ENCODE measurements at regions not wholly inside any gene's neighbourhood (a gene's known extent, or its start where the extent isn't known, plus 50 kb on each side); places are given as distances from the start of the nearest gene placed in this dataset.

DNA sequence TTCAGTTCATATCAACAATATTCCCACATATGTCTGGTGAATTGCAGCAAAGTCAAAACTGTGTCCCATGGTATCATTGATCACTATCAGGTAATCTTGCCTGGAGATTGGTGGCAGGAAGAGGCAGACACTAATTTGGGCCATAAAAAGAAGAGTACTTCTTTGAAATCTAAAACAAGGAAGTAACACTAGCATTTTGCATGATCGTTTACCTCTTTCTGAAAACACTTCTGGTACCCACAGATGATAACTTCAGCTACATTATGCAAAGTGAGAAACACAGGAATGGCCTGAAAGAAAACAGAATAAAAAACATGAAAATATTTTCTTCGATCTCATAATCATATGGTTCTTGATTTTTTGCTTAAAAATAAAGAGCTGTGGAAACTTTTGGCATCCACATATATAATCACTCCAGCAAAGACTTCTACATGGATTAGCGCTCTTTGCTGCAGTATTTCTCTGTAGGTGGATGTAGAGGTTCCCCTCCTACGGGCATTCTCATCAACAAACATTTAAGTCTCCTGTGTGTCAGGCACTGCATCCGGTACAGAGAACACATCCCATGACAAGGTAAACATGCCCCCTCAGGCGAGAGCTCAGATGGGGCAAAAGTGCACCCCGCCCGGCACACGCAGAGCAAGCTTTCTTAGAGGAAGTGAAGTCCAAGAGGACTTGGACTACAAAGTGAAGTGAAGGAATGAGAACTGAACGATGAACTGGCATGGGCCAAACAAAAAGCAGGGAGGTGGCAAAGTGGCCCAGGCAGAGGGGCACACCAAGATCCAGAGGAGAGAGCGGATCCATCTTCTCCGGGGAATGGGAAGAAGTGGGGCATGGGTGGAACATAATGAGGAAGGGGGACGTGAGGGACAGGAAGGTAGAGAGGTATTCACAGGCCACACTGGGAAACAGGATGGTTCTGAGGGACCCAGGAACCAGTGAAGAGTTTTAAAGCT lies 68.0 kb upstream of the RIOK3 start:
- DNase-seq (ENCODE audit: low spot score) (no peak), FAIRE-seq (no peak)

DNA sequence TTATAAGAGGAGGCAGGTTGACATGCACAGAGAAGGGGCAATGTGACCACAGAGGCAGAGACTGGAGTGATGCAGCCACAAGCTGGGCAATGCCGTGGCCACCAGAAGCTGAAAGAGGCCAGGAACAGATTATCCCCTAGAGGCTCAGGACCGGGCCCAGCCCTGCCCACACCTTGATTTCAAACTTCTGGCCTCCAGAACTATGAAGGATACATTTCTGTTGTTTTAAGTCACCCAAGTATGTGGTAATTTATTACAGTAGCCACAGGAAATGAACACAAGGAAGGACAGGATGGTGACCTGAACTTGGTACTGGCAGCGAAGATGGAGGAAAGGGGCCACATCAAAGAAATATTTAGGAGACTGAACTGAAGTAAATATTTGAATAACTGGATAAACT lies 66.8 kb upstream of the RIOK3 start:
- FAIRE-seq (no peak), DNase-seq (ENCODE audit: low spot score) (no peak)

DNA sequence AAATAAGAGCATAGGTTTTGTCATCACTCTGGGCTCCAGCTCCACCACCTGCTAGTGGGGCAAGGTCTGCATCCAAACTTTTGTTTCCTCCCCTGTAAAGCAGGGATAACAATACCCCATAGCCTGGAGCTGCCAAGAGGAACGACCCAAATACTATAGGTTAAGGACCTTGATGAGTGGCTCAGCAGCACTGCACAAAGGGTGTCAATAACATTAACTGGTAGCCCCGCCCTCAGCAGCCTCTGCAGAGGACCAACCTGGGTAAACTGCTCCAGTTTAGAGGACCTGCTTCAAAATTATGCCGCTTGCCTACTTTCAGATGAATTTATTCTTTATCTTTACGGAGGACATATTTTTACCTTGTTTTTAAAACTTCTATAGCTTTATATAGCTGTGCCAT lies 65.8 kb upstream of the RIOK3 start:
- DNase-seq (ENCODE audit: low spot score): no peak

GRCh38 chr18:23388357-23388756 lies 64.7 kb upstream of the RIOK3 start:
- no peak for DNase-seq (ENCODE audit: low spot score)
- no peak for FAIRE-seq

More for the DNA sequence above, 65.8 kb upstream of the RIOK3 start:
- FAIRE-seq: no peak

DNA sequence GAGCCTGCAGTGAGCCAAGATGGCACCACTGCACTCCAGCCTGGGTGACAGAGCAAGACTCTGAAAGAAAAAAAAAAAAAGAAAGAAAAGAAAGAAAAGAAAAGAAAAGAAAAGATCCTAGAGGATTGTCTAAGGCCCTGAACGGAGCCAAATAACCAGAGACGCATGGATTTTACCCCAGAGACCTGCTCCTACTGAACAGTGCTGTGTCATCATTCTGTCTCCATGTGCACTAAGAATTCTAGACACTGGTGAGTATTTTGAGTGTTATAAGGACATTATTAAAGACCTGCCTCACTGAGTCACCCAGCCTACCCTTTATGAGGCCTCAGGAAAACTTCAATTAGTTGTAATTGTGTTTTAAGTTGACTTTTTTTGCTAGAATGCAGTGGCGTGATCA lies 61.9 kb upstream of the RIOK3 start:
- FAIRE-seq: no peak

GRCh38 chr18:23397907-23398306 lies 55.2 kb upstream of the RIOK3 start:
- FAIRE-seq (no peak), DNase-seq (ENCODE audit: low spot score) (no peak)

More for the DNA sequence above, 61.9 kb upstream of the RIOK3 start:
- no peak for DNase-seq (ENCODE audit: low spot score)

GRCh38 chr18:23398401-23398800 lies 54.7 kb upstream of the RIOK3 start:
- FAIRE-seq (no peak), DNase-seq (ENCODE audit: low spot score) (no peak)

DNA sequence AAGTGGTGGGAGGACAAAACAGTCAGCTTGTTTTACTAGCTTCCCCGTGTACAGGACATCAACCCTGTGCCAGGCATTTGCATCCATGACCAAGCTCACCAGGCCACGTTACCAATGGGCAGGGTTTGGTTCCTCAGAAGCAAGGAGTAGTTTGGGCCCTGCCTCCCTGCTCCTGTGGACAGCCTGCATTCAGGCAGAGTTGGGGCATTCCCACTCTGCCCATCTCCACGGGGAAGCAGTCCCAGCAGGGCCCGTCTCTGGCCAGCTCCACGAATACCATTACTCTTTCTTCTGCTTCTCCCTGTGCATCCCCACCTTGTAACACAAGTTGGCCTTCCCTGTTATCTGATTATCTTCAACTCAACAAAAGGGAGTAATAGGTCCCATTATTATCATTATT lies 54.0 kb upstream of the RIOK3 start:
- no peak for DNase-seq (ENCODE audit: low spot score)
- FAIRE-seq: no peak

GRCh38 chr18:23400918-23401317 lies 52.2 kb upstream of the RIOK3 start:
- no peak for FAIRE-seq

GRCh38 chr18:23401400-23402347 lies 51.4 kb upstream of the RIOK3 start:
- DNase-seq (ENCODE audit: low spot score) (peak; percentile 42), FAIRE-seq (no peak)

More at GRCh38 chr18:23400918-23401317, 52.2 kb upstream of the RIOK3 start:
- DNase-seq (ENCODE audit: low spot score): no peak

All from urothelium cell line (cell line).